ENCODE measurements at regions not wholly inside any gene's neighbourhood (a gene's known extent, or its start where the extent isn't known, plus 50 kb on each side); places are given as distances from the start of the nearest gene placed in this dataset.

DNA sequence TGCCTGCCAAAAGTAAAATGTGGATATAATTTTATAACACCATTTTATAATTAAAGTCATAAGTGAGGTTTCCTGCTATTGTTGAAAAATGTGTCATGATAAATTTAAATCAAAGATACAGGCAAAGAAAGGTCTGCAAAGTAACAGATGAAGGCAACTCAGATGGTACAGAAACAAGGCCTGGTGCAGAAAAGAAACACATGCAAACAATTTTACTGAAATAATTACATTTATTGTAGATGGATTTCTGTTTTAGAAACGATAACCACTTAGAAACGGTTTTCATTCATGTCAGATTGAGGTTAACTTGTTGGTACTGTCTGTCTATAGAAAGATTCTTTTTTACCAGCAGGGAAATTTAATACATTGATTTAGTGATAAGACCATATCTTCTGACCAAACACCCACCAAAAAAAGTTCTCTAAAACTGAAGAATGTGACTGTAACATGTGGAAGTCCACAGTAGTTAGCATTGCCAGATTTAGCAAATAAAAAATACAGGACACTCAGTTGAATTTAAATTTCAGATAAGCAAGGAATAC, 105.5 kb upstream of the FERMT1 start:
- ATAC-seq, result no peak
- DNase-seq, result no peak
- TF ChIP-seq CTCF (IDR thresholded peaks at IDR 0.05), result no peak
- Histone ChIP-seq H3K36me3 (no peaks in the 10 kb centered on the region), H3K4me3 (no peak overlapping the region), H3K4me1 (no peaks in the 10 kb centered on the region), H3K27ac (no peak overlapping the region), H3K27me3 (no peaks in the 10 kb centered on the region), H3K9me3 (no peaks in the 10 kb centered on the region)
- intact Hi-C loops (cut with DNase I), result no loop called here

- TF ChIP-seq CTCF (IDR thresholded peaks at IDR 0.05), result no peak
- no peak overlapping the region for H3K4me3 ChIP-seq
- H3K4me1 ChIP-seq, result no peaks in the 10 kb centered on the region
- ATAC-seq (no peak), DNase-seq (no peak)
- no peaks in the 10 kb centered on the region for H3K9me3 ChIP-seq
- H3K36me3 ChIP-seq, result no peaks in the 10 kb centered on the region
- H3K27me3 ChIP-seq, result no peaks in the 10 kb centered on the region
- intact Hi-C loops (cut with DNase I), result no loop called here
- no peak overlapping the region for H3K27ac ChIP-seq
These were observed 90.5 kb upstream of the FERMT1 start for GRCh38 chr20:6213311-6213710.

DNA sequence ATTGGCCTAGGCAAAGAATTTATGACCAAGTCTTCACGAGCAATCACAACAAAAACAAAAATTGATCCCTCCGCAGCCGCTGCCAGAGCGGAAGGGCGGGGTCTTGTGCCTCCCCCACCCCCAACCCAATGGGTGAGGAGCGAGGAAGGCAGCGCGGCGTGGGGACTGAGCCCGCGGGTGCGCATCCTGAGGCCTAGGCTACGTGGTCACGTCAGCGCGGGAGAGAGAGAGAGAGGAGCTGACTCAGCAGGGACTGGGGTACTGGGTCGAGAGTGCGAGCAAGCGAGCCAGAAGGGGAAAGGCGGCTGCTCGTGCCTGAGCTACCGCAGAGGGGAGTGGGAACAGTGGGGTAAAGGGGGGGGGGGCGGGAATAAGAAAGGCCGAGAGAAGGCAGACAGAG, 90.1 kb upstream of the FERMT1 start:
- Histone ChIP-seq H3K4me3 (no peak overlapping the region), H3K4me1 (no peaks in the 10 kb centered on the region), H3K9me3 (no peaks in the 10 kb centered on the region), H3K36me3 (no peaks in the 10 kb centered on the region), H3K27me3 (no peaks in the 10 kb centered on the region), H3K27ac (no peak overlapping the region)
- ATAC-seq, result no peak
- intact Hi-C loops (cut with DNase I), result no loop called here
- no peak for TF ChIP-seq CTCF (IDR thresholded peaks at IDR 0.05)
- DNase-seq, result no peak

GRCh38 chr20:6209093-6209492, 86.3 kb upstream of the FERMT1 start:
- TF ChIP-seq CTCF (IDR thresholded peaks at IDR 0.05), result no peak
- Histone ChIP-seq H3K4me3 (no peak overlapping the region), H3K36me3 (no peaks in the 10 kb centered on the region), H3K4me1 (no peaks in the 10 kb centered on the region), H3K9me3 (no peaks in the 10 kb centered on the region), H3K27ac (no peak overlapping the region), H3K27me3 (no peaks in the 10 kb centered on the region)
- intact Hi-C loops (cut with DNase I), result no loop called here
- ATAC-seq (no peak), DNase-seq (no peak)

- Histone ChIP-seq H3K27me3 (no peaks in the 10 kb centered on the region), H3K36me3 (no peaks in the 10 kb centered on the region), H3K4me1 (no peaks in the 10 kb centered on the region), H3K9me3 (no peaks in the 10 kb centered on the region), H3K4me3 (no peak overlapping the region), H3K27ac (no peak overlapping the region)
- TF ChIP-seq CTCF (IDR thresholded peaks at IDR 0.05), result no peak
- no peak for ATAC-seq
- DNase-seq, result no peak
- intact Hi-C loops (cut with DNase I), result no loop called here
These were observed 77.3 kb upstream of the FERMT1 start for GRCh38 chr20:6200092-6200491.

DNA sequence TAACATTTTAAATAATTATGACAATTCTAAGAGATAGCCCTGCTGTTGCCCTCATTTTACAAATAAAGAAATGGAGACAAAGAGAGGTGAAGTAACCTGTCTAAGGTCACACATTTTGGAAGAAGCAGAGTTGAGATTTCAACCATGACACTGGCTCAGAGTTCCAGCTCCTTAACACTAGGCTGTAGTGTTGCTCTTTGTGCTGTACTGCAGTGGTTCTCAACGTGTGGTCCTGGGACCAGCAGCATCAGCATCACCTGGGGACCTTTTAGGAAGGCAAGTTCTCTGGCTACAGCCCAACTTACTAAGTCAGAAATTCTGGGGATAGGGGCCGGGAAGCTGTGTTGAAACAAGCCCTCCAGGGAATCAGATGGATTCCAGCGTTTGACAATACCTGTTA, 62.4 kb upstream of the FERMT1 start:
- ATAC-seq, result no peak
- no peak for DNase-seq
- H3K27me3 ChIP-seq, result no peaks in the 10 kb centered on the region
- TF ChIP-seq CTCF (IDR thresholded peaks at IDR 0.05), result no peak
- no peaks in the 10 kb centered on the region for H3K4me1 ChIP-seq
- H3K4me3 ChIP-seq, result no peak overlapping the region
- no peaks in the 10 kb centered on the region for H3K36me3 ChIP-seq
- intact Hi-C loops (cut with DNase I), result no loop called here
- H3K9me3 ChIP-seq, result no peaks in the 10 kb centered on the region
- no peak overlapping the region for H3K27ac ChIP-seq

All from upper lobe of right lung (tissue), 1 donor.